H1 (cell line): ENCODE measurements at regions not wholly inside any gene's neighbourhood (a gene's known extent, or its start where the extent isn't known, plus 50 kb on each side); places are given as distances from the start of the nearest gene placed in this dataset.

Source experiments
- CTCF ChIA-PET: fragments of 300-600 bp; sonication (Branson Sonifier 250); formaldehyde crosslinking; loops from one replicate; lab custom pipeline; 2021; ENCODE audit not compliant: partially characterized antibody; lab: Charles Lee
- POLR2A ChIA-PET: fragments of 300-600 bp; sonication (Branson Sonifier 250); formaldehyde crosslinking; loops from one replicate; lab custom pipeline; 2021; ENCODE audit warnings: inconsistent platforms; ENCODE audit not compliant: partially characterized antibody; lab: Charles Lee
- DNase-seq, 2 experiments: peaks; one replicate each; pipeline versions ENCODE4 v3.0.0 to v3.0.0-alpha.2; 2010 to 2022; ENCODE audit warnings: low spot score in 2 of 2, low read depth in 1 of 2, mixed read lengths in 1 of 2
- FAIRE-seq: peaks from 2 replicates; lab custom pipeline; 2011; peaks lifted over from hg19 to GRCh38; lab: Jason Lieb, UNC
- H2AFZ ChIP-seq: 2 replicates; pipeline ENCODE4 v1.8.1; 2012; ENCODE audit warnings: low read length, inconsistent platforms
- H2AK5ac ChIP-seq: 2 replicates; pipeline ENCODE4 v1.6.1; 2013; ENCODE audit warnings: low read depth, low read length
- H2BK120ac ChIP-seq: replicated peaks from 2 replicates; pipeline ENCODE3; 2013; ENCODE audit warnings: low read depth, low read length, inconsistent platforms
- H2BK12ac ChIP-seq: 2 replicates; pipeline ENCODE4 v1.6.1; 2013; ENCODE audit warnings: low read depth, low read length
- H2BK15ac ChIP-seq: 2 replicates; pipeline ENCODE4 v1.6.1; 2013; ENCODE audit warnings: low read length
- H2BK20ac ChIP-seq: 2 replicates; pipeline ENCODE4 v1.6.1; 2013; ENCODE audit warnings: low read length
- H2BK5ac ChIP-seq: 2 replicates; pipeline ENCODE4 v1.6.1; 2013; ENCODE audit warnings: low read depth, low read length
- H3K14ac ChIP-seq: 2 replicates; pipeline ENCODE4 v1.6.1; 2013; ENCODE audit warnings: inconsistent platforms; ENCODE audit not compliant: insufficient read length
- H3K18ac ChIP-seq: 2 replicates; pipeline ENCODE4 v1.6.1; 2013; ENCODE audit warnings: low read length; ENCODE audit errors: extremely low read depth
- H3K23ac ChIP-seq: 2 replicates; pipeline ENCODE4 v1.6.1; 2013; ENCODE audit warnings: inconsistent platforms; ENCODE audit not compliant: insufficient read length
- H3K23me2 ChIP-seq: 2 replicates; pipeline ENCODE4 v1.6.1; 2013; ENCODE audit warnings: low read depth, low read length
- H3K27ac ChIP-seq: 2 replicates; pipeline ENCODE4 v1.6.1; 2011; ENCODE audit warnings: low read depth, low read length, inconsistent platforms
- H3K27me3 ChIP-seq, 4 experiments: replicated peaks in 1 of 4; 1 replicate in 1 of 4; 2 replicates in 3 of 4; pipeline versions ENCODE4 v1.6.1 to v1.8.1; 2011 to 2013; ENCODE audit warnings: low read length in 3 of 4, mild to moderate bottlenecking in 3 of 4, inconsistent platforms in 2 of 4, mixed read lengths in 2 of 4, moderate library complexity in 1 of 4; ENCODE audit not compliant: control insufficient read depth in 3 of 4, insufficient read depth in 3 of 4; ENCODE audit errors: extremely low read depth in 1 of 4
- H3K36me3 ChIP-seq, 4 experiments: 2 replicates each; pipeline versions ENCODE4 v1.6.1 to v1.8.1; 2011 to 2013; ENCODE audit warnings: mild to moderate bottlenecking in 4 of 4, low read length in 3 of 4, moderate library complexity in 2 of 4, control low read depth in 1 of 4, inconsistent platforms in 1 of 4; ENCODE audit not compliant: insufficient read depth in 4 of 4, control insufficient read depth in 2 of 4
- H3K4ac ChIP-seq: replicated peaks from 2 replicates; pipeline ENCODE3; 2013; ENCODE audit warnings: low read length, low read depth, mixed read lengths, inconsistent platforms; ENCODE audit not compliant: insufficient read length
- H3K4me1 ChIP-seq, 4 experiments: replicated peaks in 1 of 4; 1 replicate in 1 of 4; 2 replicates in 3 of 4; pipeline versions ENCODE4 v1.6.1 to v1.8.1; 2011 to 2013; ENCODE audit warnings: low read length in 3 of 4, inconsistent platforms in 2 of 4, mixed read lengths in 1 of 4; ENCODE audit not compliant: insufficient read depth in 4 of 4, control insufficient read depth in 3 of 4
- H3K4me2 ChIP-seq, 2 experiments: 2 replicates each; pipeline versions ENCODE4 v1.6.1 to v1.8.1; 2011 to 2013; ENCODE audit warnings: low read depth in 2 of 2, low read length in 2 of 2, control low read depth in 1 of 2, inconsistent platforms in 1 of 2, mild to moderate bottlenecking in 1 of 2; ENCODE audit not compliant: insufficient read depth in 1 of 2
- H3K4me3 ChIP-seq, 4 experiments: fragments of 200-600, 300-600 bp in 1 of 4; sonication (generic), shearing (Covaris generic), sonication (Bioruptor Twin) in 1 of 4; 2 replicates each; pipeline versions ENCODE4 v1.5.1 to v1.8.1; 2011 to 2016; ENCODE audit warnings: low read length in 4 of 4, low read depth in 3 of 4, control low read depth in 2 of 4, inconsistent platforms in 2 of 4, mild to moderate bottlenecking in 2 of 4, mixed read lengths in 1 of 4, moderate library complexity in 1 of 4; ENCODE audit not compliant: insufficient read depth in 2 of 4; ENCODE audit errors: extremely low read depth in 1 of 4
- H3K56ac ChIP-seq: replicated peaks from 2 replicates; pipeline ENCODE3; 2013; ENCODE audit warnings: low read depth, mild to moderate bottlenecking, mixed read lengths, low read length, inconsistent platforms; ENCODE audit not compliant: insufficient read length
- H3K79me1 ChIP-seq: 2 replicates; pipeline ENCODE4 v1.6.1; 2013; ENCODE audit warnings: low read depth, low read length, control low read depth
- H3K79me2 ChIP-seq, 2 experiments: 2 replicates each; pipeline versions ENCODE4 v1.6.1 to v1.8.1; 2012 to 2013; ENCODE audit warnings: low read length in 2 of 2, mild to moderate bottlenecking in 2 of 2, inconsistent platforms in 1 of 2; ENCODE audit not compliant: insufficient read depth in 2 of 2, control insufficient read depth in 1 of 2
- H3K9ac ChIP-seq, 4 experiments: replicated peaks in 1 of 4; 1 replicate in 1 of 4; 2 replicates in 3 of 4; pipeline versions ENCODE4 v1.6.1 to v1.8.1; 2011 to 2013; ENCODE audit warnings: low read depth in 3 of 4, low read length in 3 of 4, control low read depth in 2 of 4, mild to moderate bottlenecking in 2 of 4, moderate library complexity in 2 of 4, inconsistent platforms in 1 of 4; ENCODE audit errors: extremely low read depth in 1 of 4
- H3K9me3 ChIP-seq, 2 experiments: 2 replicates each; pipeline versions ENCODE4 v1.6.1 to v1.8.1; 2012 to 2013; ENCODE audit warnings: mild to moderate bottlenecking in 2 of 2, moderate library complexity in 2 of 2, control low read depth in 1 of 2, inconsistent platforms in 1 of 2, low read depth in 1 of 2, low read length in 1 of 2, mixed read lengths in 1 of 2; ENCODE audit not compliant: insufficient read depth in 2 of 2
- H4K20me1 ChIP-seq, 2 experiments: replicated peaks in 1 of 2; 2 replicates each; pipeline versions ENCODE3 to v1.8.1; 2011 to 2013; ENCODE audit warnings: inconsistent platforms in 2 of 2, low read length in 2 of 2, mild to moderate bottlenecking in 1 of 2; ENCODE audit not compliant: insufficient read depth in 2 of 2, control insufficient read depth in 1 of 2
- H4K5ac ChIP-seq: 2 replicates; pipeline ENCODE4 v1.6.1; 2013; ENCODE audit warnings: low read length, low read depth, mixed read lengths, inconsistent platforms; ENCODE audit not compliant: insufficient read length
- H4K8ac ChIP-seq: 2 replicates; pipeline ENCODE4 v1.8.0; 2013; ENCODE audit warnings: mild to moderate bottlenecking, moderate library complexity, low read length, inconsistent platforms; ENCODE audit not compliant: insufficient read depth; ENCODE audit errors: extremely low read depth
- H4K91ac ChIP-seq: replicated peaks from 2 replicates; pipeline ENCODE3; 2013; ENCODE audit warnings: low read length, mixed read lengths, inconsistent platforms; ENCODE audit not compliant: insufficient read length
- ASH2L ChIP-seq: fragments of 200-600, 300-600 bp; sonication (generic); IDR thresholded peaks from one replicate; pipeline ENCODE4 v1.7.1; 2017; ENCODE audit warnings: low read length
- HDAC2 ChIP-seq, 2 experiments: fragments of 300-600 bp in 1 of 2; sonication (generic) in 1 of 2; IDR thresholded peaks; 2 replicates each; pipeline ENCODE4 v1.6.1; 2011 to 2012; ENCODE audit warnings: low read depth in 2 of 2, low read length in 2 of 2, mild to moderate bottlenecking in 2 of 2, moderate library complexity in 2 of 2, borderline replicate concordance in 1 of 2, inconsistent platforms in 1 of 2
- KDM4A ChIP-seq: IDR thresholded peaks from one replicate; pipeline ENCODE4 v1.7.1; 2012; ENCODE audit warnings: low read depth, mild to moderate bottlenecking, moderate library complexity, low read length, inconsistent platforms; ENCODE audit not compliant: severe bottlenecking
- SIN3A ChIP-seq, 2 experiments: IDR thresholded peaks in 1 of 2; conservative IDR thresholded peaks in 1 of 2; 2 replicates each; pipeline ENCODE4 v1.6.1; 2011 to 2012; ENCODE audit warnings: low read length in 2 of 2, improper control_type of control experiment in 1 of 2, low read depth in 1 of 2, mild to moderate bottlenecking in 1 of 2
- SRF ChIP-seq: IDR thresholded peaks from 2 replicates; pipeline ENCODE4 v1.6.1; 2011; ENCODE audit warnings: mild to moderate bottlenecking, low read depth, low read length, moderate library complexity
- TBP ChIP-seq: IDR thresholded peaks from 2 replicates; pipeline ENCODE4 v1.6.1; 2011; ENCODE audit warnings: low read depth, low read length, improper control_type of control experiment
- TEAD4 ChIP-seq: IDR thresholded peaks from 2 replicates; pipeline ENCODE4 v1.6.1; 2012; ENCODE audit warnings: low read depth, low read length, inconsistent platforms, mixed read lengths
- YY1 ChIP-seq: IDR thresholded peaks from 2 replicates; pipeline ENCODE4 v1.6.1; 2011; ENCODE audit warnings: low read depth, mild to moderate bottlenecking, low read length
- ZNF274 ChIP-seq: IDR thresholded peaks from 2 replicates; pipeline ENCODE4 v1.7.0; 2012; ENCODE audit warnings: low read length, borderline replicate concordance; ENCODE audit errors: extremely low read depth
- WGBS, 2 experiments: shearing (Covaris generic) in 1 of 2; methylation state at CpG; one replicate each; pipeline versions ENCODE4 v1.1.6 to v1.1.7; 2013 to 2015; ENCODE audit warnings: low lambda C conversion rate in 2 of 2, mixed read lengths in 2 of 2, inconsistent platforms in 1 of 2, low coverage in 1 of 2, missing lambda C conversion rate in 1 of 2; ENCODE audit not compliant: insufficient replicate concordance in 2 of 2, insufficient coverage in 1 of 2, insufficient read length in 1 of 2; ENCODE audit errors: extremely low coverage in 1 of 2, missing lambda C conversion rate in 1 of 2; 5-methylcytosine and 5-hydroxymethylcytosine counted together
- TF ChIP-seq, protein P1 (sequence below): IDR thresholded peaks from 2 replicates; pipeline ENCODE4 v1.6.1; 2011; ENCODE audit warnings: low read length, improper control_type of control experiment

DNA sequence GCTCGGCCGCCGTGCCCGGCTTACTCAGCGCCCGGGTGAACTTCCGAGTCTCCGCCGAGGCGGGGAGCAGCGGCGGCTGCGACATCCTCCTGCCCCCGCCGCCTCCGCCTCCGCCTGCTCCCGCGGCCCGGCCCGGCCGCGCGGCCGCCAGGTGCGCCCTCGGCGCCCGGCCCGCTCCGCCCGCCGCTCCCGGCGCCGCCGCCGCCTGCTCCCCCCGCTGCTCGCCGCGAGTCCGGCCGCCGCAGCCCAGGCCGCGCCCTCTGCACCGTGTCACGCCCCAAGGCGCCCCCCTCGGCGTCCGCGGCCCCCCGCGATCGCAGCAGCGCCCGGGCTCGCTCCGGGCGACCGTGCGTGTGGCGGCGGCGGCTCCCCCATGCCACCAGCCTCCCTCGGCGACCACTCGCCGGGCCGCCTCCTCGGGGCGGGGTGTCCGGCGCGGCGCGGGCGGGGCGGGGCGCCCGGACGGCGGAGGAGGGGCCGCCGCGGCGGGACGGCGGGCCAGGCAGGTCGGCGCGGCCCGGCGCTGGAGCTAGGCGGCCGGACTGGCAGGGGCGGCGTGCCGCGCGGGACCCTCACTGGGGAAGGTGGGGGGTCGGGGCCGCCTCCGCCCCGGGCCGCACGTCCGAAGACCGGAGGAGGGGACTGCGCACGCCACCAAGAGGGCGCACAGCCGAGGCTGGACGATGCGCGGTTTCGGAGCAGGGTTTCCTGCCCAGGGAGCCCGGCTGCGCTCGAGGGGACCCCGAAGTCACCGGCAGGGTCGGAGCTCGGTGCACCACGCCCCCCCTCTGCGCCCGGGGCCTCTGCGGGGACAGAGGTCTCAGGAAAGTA is 108.6 kb upstream of the DOCK9 start:
- H3K23ac ChIP-seq: no peak overlapping the region
- peak overlapping the region; percentile 86 for H3K18ac ChIP-seq
- H2AK5ac ChIP-seq: no peak overlapping the region
- CTCF ChIA-PET: no interaction called here
- no peaks in the 10 kb centered on the region for H3K79me2 ChIP-seq
- WGBS, 2 experiments: 0% methylated on average over 18 of the region's 130 CpGs; no CpG with 5 or more reads in 1 of the 2 experiments
- peak in 1 of 2 experiments; percentile 74 for DNase-seq
- H3K4ac ChIP-seq: no peak overlapping the region
- peak overlapping the region; percentile 77 to 86 for H3K4me2 ChIP-seq
- H2BK15ac ChIP-seq: no peak overlapping the region; the same call in 1 of the 2 replicates
- peak overlapping the region; percentile 55 to 78 (median 64) for H3K4me3 ChIP-seq
- no peak for FAIRE-seq
- no peak overlapping the region for H4K91ac ChIP-seq
- H3K36me3 ChIP-seq: no peaks in the 10 kb centered on the region
- no peak overlapping the region; the same call in 1 of the 2 replicates for H2AFZ ChIP-seq
- H2BK5ac ChIP-seq: no peak overlapping the region
- peak overlapping the region; percentile 77; the same call in 1 of the 2 replicates for H4K8ac ChIP-seq
- POLR2A ChIA-PET: interaction anchor here (0.8 to 1.2 kb wide), 5 partner anchors 30 to 293 kb away, joined by 3 to 4 read pairs (median 3); partner anchors contain the start of gene UBAC2
- H3K23me2 ChIP-seq: peaks cover 12% of the 10 kb centered on the region
- H3K9ac ChIP-seq: peak overlapping the region; percentile 21 to 87 (median 32); a peak in 6 of 7 replicates
- peak overlapping the region; percentile 22 for H3K56ac ChIP-seq
- H3K79me1 ChIP-seq: no peaks in the 10 kb centered on the region
- H3K27me3 ChIP-seq: peaks cover 4 to 19% (median 14%) of the 10 kb centered on the region in 4 experiments
- H4K20me1 ChIP-seq: peaks cover 0 to 11% of the 10 kb centered on the region in 2 experiments
- no peak overlapping the region for H2BK20ac ChIP-seq
- H3K9me3 ChIP-seq: no peaks in the 10 kb centered on the region
- peaks cover 0 to 15% (median 5%) of the 10 kb centered on the region in 4 experiments; a peak in 6 of 7 replicates for H3K4me1 ChIP-seq
- H3K27ac ChIP-seq: no peak overlapping the region
- H4K5ac ChIP-seq: no peak overlapping the region
- no peak overlapping the region for H2BK12ac ChIP-seq
- H2BK120ac ChIP-seq: no peak overlapping the region
- no peak overlapping the region for H3K14ac ChIP-seq
- TF ChIP-seq KDM4A (peak; percentile 58), TEAD4 (no peak), TBP (no peak), SIN3A (conservative IDR thresholded peaks at IDR 0.05 in 1 of 2, IDR thresholded peaks at IDR 0.05 in 1 of 2; ENCODE audit: low read depth in 1 of 2, low read length in 2 of 2) (peak in 1 of 2 experiments; percentile 54; a peak in 1 of 4 replicates), ASH2L (peak; percentile 46), SRF (no peak), ZNF274 (no peak), YY1 (no peak), HDAC2 (IDR thresholded peaks at IDR 0.05; ENCODE audit: borderline replicate concordance in 1 of 2, low read depth in 2 of 2, low read length in 2 of 2) (no peak)
- TF ChIP-seq, protein P1, sequence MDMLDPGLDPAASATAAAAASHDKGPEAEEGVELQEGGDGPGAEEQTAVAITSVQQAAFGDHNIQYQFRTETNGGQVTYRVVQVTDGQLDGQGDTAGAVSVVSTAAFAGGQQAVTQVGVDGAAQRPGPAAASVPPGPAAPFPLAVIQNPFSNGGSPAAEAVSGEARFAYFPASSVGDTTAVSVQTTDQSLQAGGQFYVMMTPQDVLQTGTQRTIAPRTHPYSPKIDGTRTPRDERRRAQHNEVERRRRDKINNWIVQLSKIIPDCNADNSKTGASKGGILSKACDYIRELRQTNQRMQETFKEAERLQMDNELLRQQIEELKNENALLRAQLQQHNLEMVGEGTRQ: no peak
